Lower leg skin (tissue), 4 donors: ENCODE measurements at regions not wholly inside any gene's neighbourhood (a gene's known extent, or its start where the extent isn't known, plus 50 kb on each side); places are given as distances from the start of the nearest gene placed in this dataset.

Experiments
- DNase-seq, 2 donors: peaks; one replicate each; pipeline ENCODE4 v3.0.0-alpha.2; 2019; ENCODE audit warnings: low spot score in 2 of 2
- H3K4me3 ChIP-seq: fragments of 200-600 bp; sonication (generic); 2 replicates; pipeline ENCODE4 v1.5.1; 2017; ENCODE audit warnings: mild to moderate bottlenecking, low read depth; ENCODE audit not compliant: poor library complexity, severe bottlenecking
- POLR2A ChIP-seq, 2 donors: fragments of 450-650 bp; IDR thresholded peaks; one replicate each; pipeline ENCODE4 v1.6.1; 2016 to 2017; ENCODE audit warnings: antibody characterized with exemption in 2 of 2, mild to moderate bottlenecking in 1 of 2, moderate library complexity in 1 of 2
- WGBS, 2 donors: methylation state at CpG; one replicate each; pipeline ENCODE4 v1.1.5; 2018; 5-methylcytosine and 5-hydroxymethylcytosine counted together
- intact Hi-C: fragments of 100-400 bp; cut with DNase I; formaldehyde crosslinking; loops from one replicate; pipeline ENCODE4 v1.15.0; 2023; ENCODE audit warnings: low total_unique reads
- TF ChIP-seq, protein P1 (sequence below), 3 donors: fragments of 450-650 bp; IDR thresholded peaks; one replicate each; pipeline ENCODE4 v1.5.1; 2016; ENCODE audit warnings: antibody characterized with exemption in 3 of 3, mild to moderate bottlenecking in 3 of 3, moderate library complexity in 2 of 3

DNA sequence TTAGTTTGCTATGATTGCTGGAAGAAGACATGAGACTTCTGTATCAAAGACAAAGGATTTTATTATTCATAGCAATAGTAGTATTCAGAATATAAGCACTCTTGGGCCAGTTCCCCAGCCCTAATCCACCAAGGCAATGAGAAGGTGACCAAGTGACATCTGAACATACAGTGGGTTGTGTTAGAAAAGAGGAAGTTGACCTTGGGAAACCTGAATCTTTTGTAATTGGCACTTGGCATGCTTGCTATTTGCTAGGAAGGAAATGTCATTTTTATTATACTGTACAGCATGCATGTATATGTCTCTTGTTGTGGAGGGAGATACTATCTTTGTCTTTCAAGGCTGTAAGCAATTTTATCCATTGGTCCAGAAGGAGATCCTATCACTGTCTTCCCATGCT lies 216.1 kb upstream of the FAT1 start:
- no peak overlapping the region for H3K4me3 ChIP-seq
- no peak for DNase-seq
- TF ChIP-seq, protein P1, sequence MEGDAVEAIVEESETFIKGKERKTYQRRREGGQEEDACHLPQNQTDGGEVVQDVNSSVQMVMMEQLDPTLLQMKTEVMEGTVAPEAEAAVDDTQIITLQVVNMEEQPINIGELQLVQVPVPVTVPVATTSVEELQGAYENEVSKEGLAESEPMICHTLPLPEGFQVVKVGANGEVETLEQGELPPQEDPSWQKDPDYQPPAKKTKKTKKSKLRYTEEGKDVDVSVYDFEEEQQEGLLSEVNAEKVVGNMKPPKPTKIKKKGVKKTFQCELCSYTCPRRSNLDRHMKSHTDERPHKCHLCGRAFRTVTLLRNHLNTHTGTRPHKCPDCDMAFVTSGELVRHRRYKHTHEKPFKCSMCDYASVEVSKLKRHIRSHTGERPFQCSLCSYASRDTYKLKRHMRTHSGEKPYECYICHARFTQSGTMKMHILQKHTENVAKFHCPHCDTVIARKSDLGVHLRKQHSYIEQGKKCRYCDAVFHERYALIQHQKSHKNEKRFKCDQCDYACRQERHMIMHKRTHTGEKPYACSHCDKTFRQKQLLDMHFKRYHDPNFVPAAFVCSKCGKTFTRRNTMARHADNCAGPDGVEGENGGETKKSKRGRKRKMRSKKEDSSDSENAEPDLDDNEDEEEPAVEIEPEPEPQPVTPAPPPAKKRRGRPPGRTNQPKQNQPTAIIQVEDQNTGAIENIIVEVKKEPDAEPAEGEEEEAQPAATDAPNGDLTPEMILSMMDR (IDR thresholded peaks at IDR 0.05) = no peak
- TF ChIP-seq POLR2A (IDR thresholded peaks at IDR 0.05) = no peak
- intact Hi-C loops = no loop called here

- intact Hi-C loops = no loop called here
- no peak for DNase-seq
- 87 to 97% methylated on average over 2 of the region's 2 CpGs for WGBS, 2 donors
- no peak for TF ChIP-seq POLR2A (IDR thresholded peaks at IDR 0.05)
- TF ChIP-seq, protein P1 (IDR thresholded peaks at IDR 0.05) = no peak
- H3K4me3 ChIP-seq = no peak overlapping the region
These were observed 216.8 kb upstream of the FAT1 start for GRCh38 chr4:186940476-186940875.

DNA sequence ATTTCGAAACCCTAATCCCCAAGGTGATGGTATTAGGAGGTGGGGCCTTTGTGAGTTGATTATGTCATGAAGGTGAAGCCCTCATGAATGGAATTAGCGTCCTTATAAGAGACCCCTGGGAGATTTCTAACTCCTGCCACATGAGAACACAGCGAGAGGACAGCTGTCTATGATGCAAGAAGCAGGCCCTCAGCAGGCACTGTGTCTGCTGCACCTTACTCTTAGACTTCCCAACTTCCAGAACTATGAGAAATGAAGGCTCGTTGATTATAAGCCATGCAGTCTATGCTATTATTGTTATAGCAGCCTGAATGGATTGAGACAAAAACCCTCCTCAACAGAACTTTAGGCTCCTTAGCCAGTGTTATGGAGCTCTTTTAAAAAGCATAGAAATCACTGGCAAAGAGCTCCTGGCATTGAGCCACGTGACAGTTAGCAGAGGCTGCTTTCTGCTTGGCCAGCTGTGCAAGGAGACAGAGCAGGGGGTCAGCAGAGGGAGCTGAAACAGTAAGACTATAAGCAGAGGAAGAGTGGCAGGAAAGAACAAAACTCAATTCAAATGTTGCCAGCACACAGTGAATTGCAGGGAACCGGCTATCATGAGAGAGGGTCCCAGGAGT lies 219.2 kb upstream of the FAT1 start:
- DNase-seq = no peak
- intact Hi-C loops = no loop called here
- TF ChIP-seq POLR2A (IDR thresholded peaks at IDR 0.05) = no peak
- TF ChIP-seq, protein P1 (IDR thresholded peaks at IDR 0.05) = no peak
- H3K4me3 ChIP-seq = no peak overlapping the region
- WGBS, 2 donors = 61 to 69% methylated on average over 6 of the region's 6 CpGs

GRCh38 chr4:186943411-186943810 lies 219.8 kb upstream of the FAT1 start:
- TF ChIP-seq, protein P1 (IDR thresholded peaks at IDR 0.05) = no peak
- no peak for TF ChIP-seq POLR2A (IDR thresholded peaks at IDR 0.05)
- intact Hi-C loops = no loop called here
- DNase-seq = no peak
- H3K4me3 ChIP-seq = no peak overlapping the region
- WGBS, 2 donors = 53 to 56% methylated on average over 2 of the region's 2 CpGs

DNA sequence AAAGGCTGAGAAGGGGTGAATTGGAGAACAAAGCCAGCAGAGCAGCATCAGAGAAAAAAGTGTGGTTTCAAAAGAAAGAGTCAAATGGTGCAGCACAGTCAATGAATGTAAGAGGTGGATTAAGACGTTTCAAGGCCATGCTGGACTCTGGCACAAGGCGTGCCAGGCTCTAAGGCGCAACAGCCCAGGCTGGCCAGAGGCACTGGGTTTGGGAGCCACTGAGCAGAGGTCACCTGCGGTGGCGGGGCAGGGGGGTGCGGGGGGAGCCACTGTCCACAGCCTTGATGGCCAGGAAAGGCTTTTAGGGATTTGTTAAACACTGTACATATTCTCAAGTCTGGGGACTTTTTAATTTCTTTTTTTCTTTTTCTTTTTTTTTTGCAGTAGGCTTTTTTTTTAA lies 222.5 kb upstream of the FAT1 start:
- WGBS, 2 donors = 87 to 88% methylated on average over 6 of the region's 6 CpGs
- DNase-seq = no peak
- TF ChIP-seq, protein P1 (IDR thresholded peaks at IDR 0.05) = no peak
- no peak for TF ChIP-seq POLR2A (IDR thresholded peaks at IDR 0.05)
- intact Hi-C loops = no loop called here
- H3K4me3 ChIP-seq = no peak overlapping the region

DNA sequence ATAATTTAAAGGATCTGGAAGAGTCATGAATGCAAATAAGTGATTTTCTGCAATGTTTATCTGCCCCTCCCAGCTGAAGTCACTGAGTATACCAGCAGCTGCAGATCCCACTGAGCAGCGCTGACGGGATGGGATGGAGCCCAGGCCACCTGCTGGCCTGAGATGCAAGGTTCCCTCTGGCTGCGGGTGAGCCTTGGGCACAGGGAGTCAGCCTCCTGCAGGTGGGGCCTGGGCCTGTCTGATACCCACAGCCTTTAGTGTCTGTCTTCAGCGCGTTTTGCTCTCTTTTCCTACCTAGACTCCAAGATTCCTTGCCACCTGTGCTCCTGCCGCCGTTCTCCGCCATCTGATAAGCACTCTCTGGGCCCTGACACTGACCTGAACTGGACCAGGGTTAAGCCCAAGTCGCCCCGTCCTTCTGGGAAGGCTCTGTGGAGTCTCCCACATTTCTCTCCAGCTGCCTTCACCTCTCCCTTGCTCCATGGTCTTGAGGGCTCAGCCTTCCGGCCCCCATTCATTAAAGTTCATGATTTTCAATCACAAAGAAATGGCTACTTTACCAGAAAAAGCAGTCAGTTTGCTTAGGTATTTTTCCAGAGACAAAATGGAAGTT lies 223.1 kb upstream of the FAT1 start:
- no peak for DNase-seq
- TF ChIP-seq POLR2A (IDR thresholded peaks at IDR 0.05) = no peak
- TF ChIP-seq, protein P1 (IDR thresholded peaks at IDR 0.05) = no peak
- no peak overlapping the region for H3K4me3 ChIP-seq
- WGBS, 2 donors = 76 to 82% methylated on average over 11 of the region's 11 CpGs
- intact Hi-C loops = no loop called here
